OCI-LY1 (cell line): ENCODE measurements at regions not wholly inside any gene's neighbourhood (a gene's known extent, or its start where the extent isn't known, plus 50 kb on each side); places are given as distances from the start of the nearest gene placed in this dataset.

Source experiments
- H2AFZ ChIP-seq: fragments of 200-600 bp; sonication (generic), shearing (Covaris generic); 2 replicates; pipeline ENCODE4 v1.6.0; 2014; ENCODE audit warnings: antibody characterized with exemption, mild to moderate bottlenecking, low read length
- H3F3A ChIP-seq: fragments of 200-600 bp; sonication (generic), shearing (Covaris generic); 2 replicates; pipeline ENCODE4 v1.6.0; 2014; ENCODE audit warnings: mild to moderate bottlenecking, antibody characterized with exemption, low read length, moderate library complexity; ENCODE audit not compliant: insufficient read depth
- H3K27ac ChIP-seq: fragments of 200-600 bp; sonication (generic); 2 replicates; pipeline ENCODE4 v1.5.1; 2014; ENCODE audit warnings: low read length, mixed run types, mild to moderate bottlenecking, low read depth; ENCODE audit not compliant: poor library complexity, severe bottlenecking
- H3K27me3 ChIP-seq: fragments of 200-600 bp; sonication (generic); 2 replicates; pipeline ENCODE4 v1.6.0; 2014; ENCODE audit warnings: antibody characterized with exemption, mild to moderate bottlenecking, low read length, moderate library complexity; ENCODE audit not compliant: insufficient read depth
- H3K36me3 ChIP-seq: fragments of 200-600 bp; sonication (generic); 2 replicates; pipeline ENCODE4 v1.6.1; 2014; ENCODE audit warnings: mild to moderate bottlenecking, antibody characterized with exemption, low read length, moderate library complexity, mixed read lengths; ENCODE audit not compliant: insufficient read depth
- H3K4me1 ChIP-seq: fragments of 200-600 bp; sonication (generic); 2 replicates; pipeline ENCODE4 v1.5.1; 2014; ENCODE audit warnings: mild to moderate bottlenecking, low read length, moderate library complexity; ENCODE audit not compliant: insufficient read depth, severe bottlenecking
- H3K4me2 ChIP-seq: fragments of 200-600 bp; sonication (generic), shearing (Covaris generic); 2 replicates; pipeline ENCODE4 v1.6.1; 2014; ENCODE audit warnings: low read length
- H3K4me3 ChIP-seq: fragments of 200-600 bp; sonication (generic); 2 replicates; pipeline ENCODE4 v1.5.1; 2014; ENCODE audit warnings: low read length, low read depth, mild to moderate bottlenecking, mixed read lengths; ENCODE audit not compliant: poor library complexity, severe bottlenecking
- H3K79me2 ChIP-seq: fragments of 200-600 bp; shearing (Covaris generic); 2 replicates; pipeline ENCODE4 v1.6.1; 2016; ENCODE audit warnings: mixed run types, low read length, mixed read lengths; ENCODE audit not compliant: insufficient read depth
- H3K9ac ChIP-seq: fragments of 200-600 bp; sonication (generic), shearing (Covaris generic); 2 replicates; pipeline ENCODE4 v1.6.1; 2014; ENCODE audit warnings: mild to moderate bottlenecking, low read length, mixed read lengths
- H3K9me2 ChIP-seq: fragments of 200-600 bp; sonication (generic), shearing (Covaris generic); 2 replicates; pipeline ENCODE4 v1.6.1; 2014; ENCODE audit warnings: low read depth, mild to moderate bottlenecking, low read length, mixed read lengths
- H3K9me3 ChIP-seq: fragments of 200-600 bp; shearing (Covaris generic); 2 replicates; pipeline ENCODE4 v1.6.1; 2014; ENCODE audit warnings: low read length, mixed read lengths
- H4K20me1 ChIP-seq: fragments of 200-600 bp; sonication (generic), shearing (Covaris generic); 2 replicates; pipeline ENCODE4 v1.6.0; 2016; ENCODE audit warnings: mild to moderate bottlenecking, low read length; ENCODE audit not compliant: insufficient read depth
- CTCF ChIP-seq: fragments of 200-600 bp; sonication (generic), shearing (Covaris generic); IDR thresholded peaks from 2 replicates; pipeline ENCODE4 v1.5.1; 2017; ENCODE audit warnings: mild to moderate bottlenecking, antibody characterized with exemption, low read length, moderate library complexity, mixed read lengths
- EZH2 ChIP-seq: fragments of 200-600 bp; sonication (generic), shearing (Covaris generic); IDR thresholded peaks from 2 replicates; pipeline ENCODE4 v1.8.0; 2017; ENCODE audit warnings: borderline replicate concordance, mixed run types, mild to moderate bottlenecking, antibody characterized with exemption, low read length, moderate library complexity, mixed read lengths

- H3F3A ChIP-seq, result no peaks in the 10 kb centered on the region
- no peaks in the 10 kb centered on the region for H3K9me2 ChIP-seq
- no peak overlapping the region for H3K27ac ChIP-seq
- H2AFZ ChIP-seq, result no peak overlapping the region
- no peak overlapping the region for H3K4me3 ChIP-seq
- TF ChIP-seq EZH2, result no peak
- no peak for TF ChIP-seq CTCF
- no peaks in the 10 kb centered on the region for H3K79me2 ChIP-seq
- H3K4me1 ChIP-seq, result no peaks in the 10 kb centered on the region
- no peak overlapping the region for H3K9ac ChIP-seq
- no peaks in the 10 kb centered on the region for H3K9me3 ChIP-seq
- H3K4me2 ChIP-seq, result no peak overlapping the region
- no peaks in the 10 kb centered on the region for H3K27me3 ChIP-seq
- H3K36me3 ChIP-seq, result no peaks in the 10 kb centered on the region
- no peaks in the 10 kb centered on the region for H4K20me1 ChIP-seq
These were observed 194.0 kb downstream of the MBD2 start for GRCh38 chr18:54030434-54030833.

GRCh38 chr18:54023471-54023870, 201.0 kb downstream of the MBD2 start:
- no peak overlapping the region for H3K27ac ChIP-seq
- H3K4me3 ChIP-seq, result no peak overlapping the region
- H3K9me2 ChIP-seq, result no peaks in the 10 kb centered on the region
- H3K27me3 ChIP-seq, result no peaks in the 10 kb centered on the region
- H4K20me1 ChIP-seq, result no peaks in the 10 kb centered on the region
- no peak overlapping the region for H3K9ac ChIP-seq
- H3K4me1 ChIP-seq, result no peaks in the 10 kb centered on the region
- H2AFZ ChIP-seq, result no peak overlapping the region
- no peaks in the 10 kb centered on the region for H3F3A ChIP-seq
- no peak for TF ChIP-seq CTCF
- no peak for TF ChIP-seq EZH2
- H3K9me3 ChIP-seq, result no peaks in the 10 kb centered on the region
- H3K36me3 ChIP-seq, result no peaks in the 10 kb centered on the region
- no peak overlapping the region for H3K4me2 ChIP-seq
- H3K79me2 ChIP-seq, result no peaks in the 10 kb centered on the region

GRCh38 chr18:54020966-54021365, 203.5 kb downstream of the MBD2 start:
- H4K20me1 ChIP-seq, result no peaks in the 10 kb centered on the region
- H3K4me1 ChIP-seq, result no peaks in the 10 kb centered on the region
- no peaks in the 10 kb centered on the region for H3K9me3 ChIP-seq
- H3K79me2 ChIP-seq, result no peaks in the 10 kb centered on the region
- H3F3A ChIP-seq, result no peaks in the 10 kb centered on the region
- H2AFZ ChIP-seq, result no peak overlapping the region
- H3K4me3 ChIP-seq, result no peak overlapping the region
- no peaks in the 10 kb centered on the region for H3K9me2 ChIP-seq
- no peaks in the 10 kb centered on the region for H3K36me3 ChIP-seq
- no peak overlapping the region for H3K27ac ChIP-seq
- H3K4me2 ChIP-seq, result no peak overlapping the region
- TF ChIP-seq EZH2 (no peak), CTCF (no peak)
- H3K9ac ChIP-seq, result no peak overlapping the region
- no peaks in the 10 kb centered on the region for H3K27me3 ChIP-seq
